HG03060 (cell line): ENCODE measurements at regions not wholly inside any gene's neighbourhood (a gene's known extent, or its start where the extent isn't known, plus 50 kb on each side); places are given as distances from the start of the nearest gene placed in this dataset.

Source experiments
- ATAC-seq: cut with Tn5 transposase; IDR thresholded peaks from one replicate; pipeline ENCODE4 v1.9.1; 2021; ENCODE audit warnings: low read depth, moderate number of reproducible peaks; ENCODE audit not compliant: unreplicated experiment

DNA sequence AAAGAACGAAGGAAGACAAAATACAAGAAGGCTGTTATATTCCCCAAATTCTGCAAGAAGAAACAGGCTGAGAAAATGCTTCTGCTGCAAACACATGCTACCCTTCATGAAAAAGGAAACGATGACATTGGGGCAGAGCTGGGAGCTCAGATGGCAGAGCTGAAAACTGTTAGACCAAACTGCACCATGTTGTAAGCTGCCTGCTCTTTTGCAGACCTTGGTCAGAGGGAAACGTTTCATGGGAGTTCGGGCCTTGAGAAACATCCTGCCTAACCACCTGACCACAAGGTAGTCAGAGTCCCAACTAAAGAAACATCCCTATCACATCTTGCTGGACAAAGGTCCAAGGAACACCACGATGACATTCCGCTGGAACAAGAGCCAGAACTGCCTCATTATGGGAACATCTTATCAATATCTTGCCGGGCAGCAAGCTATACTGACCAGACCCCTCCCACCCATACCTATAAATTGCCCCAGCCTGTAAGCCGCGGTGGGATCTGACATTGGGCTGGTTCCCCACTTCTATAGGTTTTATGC, 110.7 kb upstream of the CTSC start:
- no peak for ATAC-seq

DNA sequence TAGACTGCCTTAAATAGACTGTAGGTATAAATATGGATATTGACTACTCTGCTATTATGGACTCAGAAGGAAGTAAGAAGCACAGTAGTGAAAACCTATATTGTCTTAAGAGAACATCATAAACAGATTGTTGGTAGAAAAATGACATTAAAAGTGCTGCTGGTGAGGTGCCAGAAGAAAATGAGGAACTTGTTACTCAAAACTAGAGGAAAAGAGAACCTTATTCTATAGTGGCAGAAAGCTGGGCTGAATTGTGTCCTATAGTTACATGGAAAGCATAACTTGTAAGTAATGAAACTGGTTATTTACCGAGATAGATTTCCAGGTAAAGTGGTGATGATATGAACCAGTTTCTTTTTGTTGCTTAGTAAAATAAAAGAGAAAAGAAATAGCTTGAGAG, 109.7 kb upstream of the CTSC start:
- ATAC-seq, result no peak

DNA sequence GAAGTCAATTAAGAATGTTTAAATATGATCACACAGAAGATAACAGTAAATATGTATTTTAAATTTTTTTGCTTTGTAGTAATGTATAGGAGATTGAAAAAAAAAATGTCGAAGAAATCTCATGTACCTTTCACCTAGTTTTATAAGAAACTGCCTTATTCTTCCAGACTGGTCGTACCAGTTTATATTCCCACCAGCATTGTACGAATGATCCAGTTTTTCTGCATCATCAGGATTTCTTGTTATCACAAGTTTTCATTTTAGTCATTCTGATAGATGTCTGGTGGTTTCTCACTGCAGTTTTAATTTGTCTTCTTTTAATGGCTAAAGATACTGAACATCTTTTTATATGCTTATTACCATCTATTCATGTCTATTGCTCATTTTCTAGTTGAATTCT, 101.8 kb upstream of the CTSC start:
- ATAC-seq, result no peak

DNA sequence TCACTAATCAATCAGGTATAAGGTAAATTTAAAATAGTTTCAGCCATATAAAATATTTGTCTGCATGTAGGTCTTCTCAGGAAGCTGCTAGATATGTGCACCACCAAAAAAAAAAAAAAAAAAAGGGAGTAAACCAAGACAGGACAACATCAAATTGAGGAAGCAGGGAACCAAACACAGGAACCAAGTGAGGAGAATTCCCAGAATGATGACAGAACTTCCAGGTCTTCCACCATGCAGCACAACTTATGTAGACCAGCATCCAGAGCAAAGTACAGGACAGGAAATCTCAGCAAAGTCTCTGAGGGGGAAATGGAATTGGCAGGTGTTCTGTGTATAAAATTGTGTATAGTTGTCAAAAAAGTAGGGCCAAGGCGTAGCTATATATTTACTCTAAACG, 101.2 kb upstream of the CTSC start:
- ATAC-seq, result no peak

DNA sequence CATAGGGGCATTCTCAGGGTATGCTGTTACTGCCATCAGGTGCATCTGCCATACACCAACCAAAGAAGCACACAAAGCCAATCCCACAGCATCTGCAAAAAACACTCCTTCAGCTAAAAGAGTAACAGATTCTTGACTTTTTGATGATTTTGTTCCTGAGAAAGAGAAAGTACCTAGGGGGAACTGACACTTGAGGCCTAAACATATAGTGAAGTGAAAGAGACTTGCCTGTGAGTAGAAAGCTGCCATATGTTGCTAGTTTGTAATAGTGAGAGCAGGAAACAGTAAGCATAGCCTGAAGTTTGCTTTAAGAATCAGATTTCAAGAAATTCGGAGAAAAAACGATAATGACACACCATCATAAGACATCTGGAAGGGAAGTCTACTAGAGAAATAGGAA, 97.9 kb upstream of the CTSC start:
- ATAC-seq, result peak; percentile 98

DNA sequence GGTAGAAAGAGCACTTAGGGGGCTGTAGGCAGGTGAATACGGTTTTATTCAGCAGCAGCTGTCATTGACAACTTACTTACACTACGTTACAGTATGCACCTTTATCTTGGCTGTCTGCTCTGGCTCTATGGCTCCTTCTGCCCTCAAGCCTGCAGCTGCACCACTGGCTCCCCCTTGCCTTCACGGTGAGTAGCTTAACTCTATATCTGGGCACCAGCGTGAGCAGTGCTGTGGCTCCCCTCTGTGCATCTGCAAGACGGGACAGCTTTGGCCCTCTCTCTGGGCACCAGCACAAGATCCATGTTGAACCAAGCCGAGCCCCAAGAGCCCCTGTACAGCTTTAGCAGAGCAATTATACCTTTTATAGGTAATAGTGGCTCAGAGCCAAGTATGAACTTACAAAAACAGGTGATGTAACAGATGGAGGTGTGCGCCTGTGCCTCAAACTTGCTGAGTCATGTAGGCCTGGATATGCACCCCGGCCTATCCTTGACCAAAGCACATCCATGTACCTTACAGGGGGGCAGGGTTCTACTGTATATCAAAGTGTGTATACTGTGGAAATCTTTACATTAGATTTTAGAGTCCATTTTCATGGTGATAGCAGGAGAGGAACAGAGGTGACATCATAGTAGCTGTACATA, 96.9 kb upstream of the CTSC start:
- ATAC-seq, result no peak

DNA sequence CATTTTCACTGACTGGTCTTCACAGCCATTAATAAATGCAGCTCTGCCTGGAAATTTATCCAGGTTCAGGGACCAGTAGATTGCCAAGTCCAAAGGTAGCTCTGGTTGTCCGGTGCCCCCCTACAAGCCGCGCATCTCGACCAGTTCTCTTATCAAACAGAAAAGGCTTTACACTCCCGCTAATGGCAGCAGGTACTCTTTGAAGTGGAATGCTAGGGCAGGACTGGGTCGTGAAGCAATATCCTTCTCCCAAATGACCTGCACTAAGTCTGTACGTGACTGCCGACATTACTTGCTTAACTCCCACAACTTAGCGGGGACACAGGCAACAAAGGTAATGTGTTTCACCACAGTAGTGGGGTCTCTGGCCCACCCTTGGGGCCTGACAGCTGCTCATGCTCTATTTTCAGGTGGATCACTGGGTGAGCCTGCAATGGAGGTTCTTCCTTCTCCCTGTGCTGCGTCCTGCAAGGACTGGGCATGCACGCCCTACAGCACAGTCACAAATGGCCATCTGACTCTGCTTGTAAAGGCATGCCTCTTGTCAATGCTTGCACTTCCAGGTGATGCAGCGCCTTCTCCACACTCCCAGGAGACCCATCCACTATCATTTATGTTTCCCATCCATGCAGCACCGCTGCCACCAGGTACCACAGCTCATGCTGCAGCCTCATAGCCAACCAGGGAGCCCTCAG, 96.1 kb upstream of the CTSC start:
- no peak for ATAC-seq

DNA sequence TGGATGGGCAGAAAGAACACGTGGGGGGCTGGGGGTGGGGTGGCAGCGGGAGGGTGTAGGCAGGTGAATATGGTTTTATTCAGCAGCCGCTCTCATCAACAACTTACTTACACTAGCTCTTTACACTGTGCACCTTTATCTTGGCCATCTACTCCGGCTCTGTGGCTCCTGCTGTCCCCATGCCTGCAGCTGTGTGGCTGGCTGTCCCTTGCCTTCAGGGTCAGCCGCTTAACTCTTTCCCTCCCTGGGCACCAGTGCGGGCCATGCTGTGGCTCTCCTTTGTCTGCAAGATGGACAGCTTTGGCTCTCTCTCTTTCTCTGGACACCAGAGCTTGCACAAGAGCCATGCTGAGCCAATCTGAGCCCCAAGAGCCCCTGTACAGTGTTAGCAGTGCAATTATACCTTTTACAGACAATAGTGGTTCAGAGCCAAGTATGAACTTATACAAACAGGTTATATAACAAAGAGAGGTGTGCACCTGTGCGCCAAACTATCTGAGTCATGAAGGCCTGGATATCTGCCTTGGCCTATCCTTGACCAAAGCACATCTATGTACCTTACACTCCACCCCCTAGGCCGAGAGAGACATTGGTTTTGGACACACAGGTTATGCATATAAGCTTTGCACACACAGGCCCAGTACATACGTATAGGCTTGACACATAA, 94.3 kb upstream of the CTSC start:
- ATAC-seq, result no peak

DNA sequence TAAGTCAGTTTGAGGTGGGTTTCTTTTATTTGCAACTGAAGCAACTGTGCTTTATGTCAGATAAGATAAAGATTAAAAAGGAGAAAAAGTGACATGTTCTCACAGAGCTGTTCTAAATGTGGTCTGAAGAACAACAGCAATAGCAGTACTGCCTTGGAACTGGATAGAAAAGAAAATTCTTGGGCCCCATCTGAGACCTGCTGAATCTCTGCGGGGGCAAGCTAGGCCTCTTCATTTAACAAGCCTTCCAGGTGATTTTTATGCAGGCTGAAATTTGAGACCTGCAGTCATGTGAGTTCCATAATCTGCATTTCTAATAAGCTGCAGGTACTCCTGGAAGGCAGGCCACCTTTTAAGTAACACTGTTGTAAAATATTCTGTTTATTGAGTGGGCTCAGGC, 91.4 kb upstream of the CTSC start:
- no peak for ATAC-seq

DNA sequence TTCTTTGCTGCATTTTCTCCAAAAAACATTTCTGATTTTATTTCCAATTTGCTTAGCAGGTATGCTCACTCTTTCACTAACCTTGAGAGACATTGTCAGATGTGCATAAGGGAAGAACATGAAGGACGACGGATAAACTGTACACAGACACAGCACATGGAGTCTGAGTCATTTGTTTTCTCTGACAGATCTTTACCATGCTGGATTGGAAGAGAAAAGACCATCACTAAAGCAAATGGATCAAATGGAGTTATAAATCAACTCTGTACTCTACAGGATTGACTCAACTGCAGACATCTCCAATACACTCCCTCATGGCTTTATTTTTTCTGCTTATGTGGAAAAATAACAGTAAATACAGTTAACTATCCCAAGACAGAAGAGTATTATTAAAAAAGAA, 90.2 kb upstream of the CTSC start:
- no peak for ATAC-seq

DNA sequence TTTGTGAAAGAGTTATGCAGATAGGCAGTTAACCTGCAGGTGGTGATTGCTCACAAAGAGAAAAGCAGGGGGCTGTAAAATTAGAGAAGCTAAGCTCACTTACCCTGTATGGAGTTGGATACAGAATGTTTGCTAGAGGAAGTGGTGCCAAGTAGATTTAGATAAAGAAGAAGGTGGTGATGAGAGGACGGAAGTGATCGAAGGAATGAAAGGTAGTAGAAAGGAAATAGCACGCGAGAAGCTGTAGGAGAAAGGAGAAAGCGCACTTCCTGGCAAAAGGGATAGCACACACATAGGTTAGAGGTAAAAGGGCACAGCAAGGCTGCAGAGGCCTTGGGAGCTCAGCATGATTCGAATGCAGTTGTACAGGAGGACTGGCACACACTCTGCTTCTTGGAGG, 87.3 kb upstream of the CTSC start:
- ATAC-seq, result no peak

DNA sequence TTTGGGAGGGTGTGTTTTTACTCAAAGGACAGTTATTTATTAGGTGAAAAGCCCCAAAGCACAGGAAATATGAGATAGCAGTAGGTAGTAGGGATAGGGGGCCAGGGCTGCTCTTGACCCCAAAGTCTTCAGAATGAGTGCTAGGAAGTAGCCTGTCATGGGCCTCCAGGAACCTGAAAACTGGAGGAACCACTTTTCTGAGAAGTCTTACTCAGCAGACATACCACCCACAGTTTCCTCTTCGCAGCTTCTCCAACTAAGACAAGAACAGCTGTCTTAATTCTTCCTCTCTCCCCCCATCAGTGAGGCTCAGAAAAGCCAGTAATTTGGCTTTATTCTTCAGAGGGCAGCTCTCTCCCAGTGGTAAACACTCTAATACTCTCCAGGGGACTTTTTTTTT, 84.0 kb upstream of the CTSC start:
- ATAC-seq, result peak; percentile 89

DNA sequence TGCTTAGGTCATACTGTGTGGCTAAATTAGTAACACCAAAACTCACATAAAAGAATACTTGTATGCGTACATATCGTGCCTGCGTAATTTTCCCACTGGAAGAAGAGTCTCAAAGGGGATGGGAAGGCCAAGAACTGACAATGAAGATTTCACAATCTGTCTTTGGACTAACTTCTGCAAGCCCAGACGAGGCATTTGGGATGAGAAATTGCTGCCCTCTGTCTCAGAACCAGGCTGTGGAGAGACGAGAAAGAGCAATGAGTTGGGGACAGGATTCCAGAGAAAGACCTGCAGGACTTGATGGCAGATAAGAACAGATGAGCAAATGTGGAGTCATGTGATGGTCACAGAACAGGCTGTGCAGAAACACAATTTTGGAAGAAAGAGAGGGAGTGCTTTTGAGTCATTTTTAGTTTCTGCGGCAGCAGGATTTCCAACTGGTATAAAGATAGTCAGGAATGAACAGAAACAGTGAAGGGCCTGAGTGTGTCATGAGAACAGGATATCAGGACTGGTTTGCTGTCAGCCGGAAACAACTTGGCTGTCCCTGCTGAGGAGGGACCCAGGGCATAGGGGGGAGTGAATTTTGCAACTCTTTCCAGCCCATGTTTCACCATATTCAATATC, 82.7 kb upstream of the CTSC start:
- no peak for ATAC-seq

DNA sequence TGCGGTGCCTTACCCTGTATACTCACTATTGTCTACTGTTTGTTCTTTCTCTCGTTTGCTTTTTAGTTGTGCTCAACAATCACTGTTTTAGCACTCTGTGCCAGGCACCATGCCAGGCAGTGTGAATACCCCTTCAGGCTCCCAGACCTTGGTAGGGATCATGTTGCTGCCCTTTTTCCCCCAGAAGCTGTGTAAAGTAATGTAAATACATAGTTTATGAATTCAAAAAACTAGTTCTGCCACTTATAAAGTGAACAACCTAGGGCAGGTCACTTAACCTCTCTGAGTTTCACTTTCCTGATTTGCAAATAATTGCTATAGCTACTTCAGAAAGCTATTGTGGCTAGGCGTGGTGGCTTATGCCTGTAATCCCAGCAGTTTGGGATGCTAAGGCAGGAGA, 81.0 kb upstream of the CTSC start:
- no peak for ATAC-seq

DNA sequence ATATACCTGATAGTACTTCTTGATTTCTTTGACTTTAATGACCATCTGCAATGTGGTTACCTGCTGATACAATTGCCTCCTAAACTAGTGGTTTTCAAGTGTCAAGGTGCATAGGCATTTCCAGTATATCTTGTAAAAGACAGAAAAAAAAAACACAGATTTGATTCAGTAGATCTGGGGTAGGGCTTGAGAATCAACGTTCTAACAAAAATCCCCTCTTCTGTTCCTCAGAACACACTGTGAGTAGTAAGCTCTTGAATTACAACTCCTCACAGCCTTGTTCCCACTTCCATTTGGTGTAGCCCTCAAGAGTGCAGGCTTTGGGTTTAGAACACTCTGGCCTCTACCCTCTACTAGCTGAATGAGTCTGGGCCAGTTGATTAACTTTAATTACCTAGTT, 78.0 kb upstream of the CTSC start:
- ATAC-seq, result no peak

DNA sequence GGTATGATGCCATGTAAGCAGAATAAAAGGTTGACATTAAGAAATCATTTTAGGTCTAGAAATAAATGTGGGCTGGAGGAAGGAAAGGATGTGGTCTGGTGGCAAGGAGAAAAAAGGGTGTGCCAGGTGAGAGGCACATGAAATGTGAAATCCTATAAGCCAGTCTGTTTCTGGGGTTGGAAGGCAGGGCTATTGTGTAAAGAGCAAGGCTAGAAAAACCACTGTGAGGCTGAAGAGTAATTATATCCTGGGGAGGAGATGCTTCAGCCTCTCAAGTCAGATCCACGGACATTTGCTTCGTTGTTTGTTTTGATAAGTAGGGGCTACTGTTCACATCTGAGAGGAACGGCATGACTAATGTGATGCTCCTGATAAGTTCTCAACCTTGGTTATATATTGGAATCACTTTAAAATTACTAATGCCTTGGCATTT, 77.5 kb upstream of the CTSC start:
- ATAC-seq, result peak; percentile 33

DNA sequence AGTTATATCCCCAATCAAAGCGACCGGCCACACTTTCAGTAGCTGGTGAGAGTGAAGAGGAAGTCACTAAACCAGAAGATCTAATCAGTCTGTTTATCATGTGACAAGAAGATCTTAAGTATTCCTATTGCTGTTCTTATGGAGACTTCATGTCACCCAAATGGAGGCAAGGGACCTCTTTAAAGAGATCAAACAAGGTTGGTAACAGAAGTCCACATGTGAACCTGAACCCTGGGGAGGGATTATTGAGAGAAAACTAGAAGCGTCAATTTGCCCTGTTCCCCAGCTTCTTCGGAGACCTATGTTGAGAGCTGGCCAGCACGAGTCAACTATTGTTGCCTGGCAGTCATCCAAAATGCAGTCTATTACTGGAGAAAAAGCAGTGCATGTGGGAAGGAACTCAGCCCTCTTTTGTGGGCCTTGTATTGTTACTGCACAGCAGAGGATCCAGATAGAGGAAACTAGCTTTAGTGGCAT, 76.9 kb upstream of the CTSC start:
- peak; percentile 45 for ATAC-seq

DNA sequence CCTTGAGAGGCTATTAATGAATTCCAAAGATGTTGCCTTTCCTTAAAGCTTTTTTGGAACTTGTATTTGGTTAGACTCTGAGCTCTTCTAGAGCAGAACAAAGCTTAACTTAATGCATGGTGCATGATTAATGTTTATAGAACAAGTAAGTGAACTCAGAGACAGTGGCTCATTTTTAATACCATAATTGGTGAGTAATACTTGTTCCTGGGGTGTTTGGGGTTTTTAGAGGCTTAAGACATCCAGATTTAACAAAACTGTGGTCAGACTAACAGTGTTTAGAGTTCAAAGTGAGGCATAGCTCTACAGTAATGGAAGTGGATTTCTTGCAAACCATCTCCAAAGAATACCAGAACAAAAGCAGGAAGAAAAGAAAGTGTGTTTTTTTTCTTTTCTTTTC, 73.7 kb upstream of the CTSC start:
- no peak for ATAC-seq

DNA sequence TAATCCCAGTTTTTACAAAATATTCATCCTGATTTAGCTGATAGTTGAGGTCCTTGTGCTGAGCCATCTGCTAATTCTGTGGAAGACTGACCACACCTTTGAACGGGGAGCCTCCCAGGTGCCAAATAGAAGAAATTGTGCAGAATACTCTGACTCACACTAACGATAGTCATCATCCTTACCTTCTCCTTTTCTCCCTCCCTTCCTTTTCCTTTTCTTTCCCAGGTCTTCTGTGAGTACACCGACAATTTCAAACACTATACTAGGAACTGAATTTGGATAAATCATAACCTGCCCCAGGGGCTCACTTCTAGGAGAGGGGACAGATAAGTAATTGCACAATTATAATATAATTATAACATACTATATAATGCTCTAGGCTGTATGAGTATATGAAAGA, 73.1 kb upstream of the CTSC start:
- no peak for ATAC-seq

DNA sequence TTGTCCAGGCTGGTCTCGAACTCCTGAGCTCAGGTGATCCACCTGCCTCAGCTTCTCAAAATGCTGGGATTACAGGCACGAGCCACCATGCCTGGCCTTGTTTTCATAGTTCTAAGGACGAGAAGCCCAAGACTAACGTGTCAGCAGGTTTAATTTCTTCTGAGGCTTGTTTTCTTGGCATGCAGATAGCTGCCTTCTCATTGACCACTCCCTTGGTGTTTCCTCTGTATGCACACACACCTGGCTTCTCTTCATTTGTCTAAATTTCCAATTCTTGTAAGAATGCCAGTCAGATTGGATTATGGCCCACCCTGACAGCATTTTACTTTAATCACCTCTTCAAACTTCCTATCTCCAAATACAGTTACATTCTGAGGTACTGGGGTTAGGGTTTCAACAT, 72.5 kb upstream of the CTSC start:
- no peak for ATAC-seq

DNA sequence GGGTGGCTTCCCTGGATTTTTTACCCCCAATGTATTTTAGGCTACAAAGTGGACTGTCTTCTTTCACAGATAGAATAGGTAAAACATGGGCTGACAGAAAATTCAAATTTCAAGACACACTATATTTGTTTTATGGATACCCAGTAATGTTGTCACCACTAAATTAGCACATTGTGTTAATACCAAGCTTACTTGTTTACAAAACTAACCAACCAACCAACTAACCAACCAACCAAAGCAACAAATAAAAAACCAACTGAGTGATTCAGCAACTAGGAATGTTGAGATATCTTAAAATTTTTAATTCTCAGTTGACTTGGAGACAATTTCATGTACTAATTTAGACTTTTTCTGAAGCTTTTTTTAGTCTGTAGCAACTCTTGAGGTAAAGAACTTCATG, 69.3 kb upstream of the CTSC start:
- ATAC-seq, result no peak
